ENCODE measurements at regions not wholly inside any gene's neighbourhood (a gene's known extent, or its start where the extent isn't known, plus 50 kb on each side); places are given as distances from the start of the nearest gene placed in this dataset.

DNA sequence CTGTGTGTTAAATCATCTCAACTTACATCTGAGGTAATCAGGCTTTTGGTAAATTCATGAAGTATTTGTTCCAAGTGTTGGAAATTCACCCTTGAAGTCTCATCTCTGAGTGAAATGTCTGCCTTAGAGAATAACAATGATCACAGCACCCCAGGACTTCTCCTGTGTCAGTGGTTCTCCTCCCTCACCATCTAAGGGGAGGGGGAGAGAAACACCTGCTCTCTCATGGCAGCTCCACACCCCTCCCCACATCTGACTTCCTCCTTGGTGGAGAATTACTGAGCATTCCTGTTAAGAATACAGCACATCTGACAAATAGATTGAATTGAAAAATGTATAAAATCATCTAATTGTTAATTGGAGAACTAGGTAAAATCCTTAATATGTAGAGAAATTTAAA, 532.1 kb downstream of the RNF144A start:
- Histone ChIP-seq H4K91ac (ENCODE audit: insufficient read length, low read depth, low read length) (no peak overlapping the region), H4K8ac (replicated peaks; ENCODE audit: insufficient read length, low read depth, low read length) (no peak overlapping the region)
- H3K4me3 Mint-ChIP-seq, result no peak overlapping the region

More for the DNA sequence above, 532.1 kb downstream of the RNF144A start:
- DNase-seq, result no peak
- Mint-ChIP-seq H3K27me3 (ENCODE audit: low read depth) (no peaks in the 10 kb centered on the region), H3K9me3 (0 out of 5 replicates have a peak, but pooled peaks cover 0 to 5% of the 10 kb centered on the region in 2 experiments), H3K36me3 (ENCODE audit: insufficient read depth in 1 of 3, low read depth in 3 of 3) (peaks cover 0 to 6% (median 0%) of the 10 kb centered on the region in 3 experiments; a peak in 2 of 7 replicates), H3K27ac (no peak overlapping the region; a peak in 1 of 7 replicates), H3K4me1 (peaks cover 21 to 31% of the 10 kb centered on the region in 2 experiments)
- H3K27me3 ChIP-seq (ENCODE audit: insufficient read depth, low read length), result no peaks in the 10 kb centered on the region
- no peaks in the 10 kb centered on the region for H3K23me2 ChIP-seq (ENCODE audit: insufficient read length, low read depth, low read length, poor library complexity, severe bottlenecking)
- no peak overlapping the region for H3K23ac ChIP-seq (ENCODE audit: insufficient read length, low read depth, low read length)
- no peak overlapping the region for H3K4ac ChIP-seq (ENCODE audit: low read depth, low read length)
- no peak overlapping the region for H3T11ph ChIP-seq (ENCODE audit: low read length)
- no peak overlapping the region for H3K27ac ChIP-seq (ENCODE audit: insufficient read length, low read depth, low read length)
- H4K20me1 ChIP-seq (ENCODE audit: control insufficient read depth, insufficient read depth, insufficient read length), result no peaks in the 10 kb centered on the region
- TF ChIP-seq, protein P1, sequence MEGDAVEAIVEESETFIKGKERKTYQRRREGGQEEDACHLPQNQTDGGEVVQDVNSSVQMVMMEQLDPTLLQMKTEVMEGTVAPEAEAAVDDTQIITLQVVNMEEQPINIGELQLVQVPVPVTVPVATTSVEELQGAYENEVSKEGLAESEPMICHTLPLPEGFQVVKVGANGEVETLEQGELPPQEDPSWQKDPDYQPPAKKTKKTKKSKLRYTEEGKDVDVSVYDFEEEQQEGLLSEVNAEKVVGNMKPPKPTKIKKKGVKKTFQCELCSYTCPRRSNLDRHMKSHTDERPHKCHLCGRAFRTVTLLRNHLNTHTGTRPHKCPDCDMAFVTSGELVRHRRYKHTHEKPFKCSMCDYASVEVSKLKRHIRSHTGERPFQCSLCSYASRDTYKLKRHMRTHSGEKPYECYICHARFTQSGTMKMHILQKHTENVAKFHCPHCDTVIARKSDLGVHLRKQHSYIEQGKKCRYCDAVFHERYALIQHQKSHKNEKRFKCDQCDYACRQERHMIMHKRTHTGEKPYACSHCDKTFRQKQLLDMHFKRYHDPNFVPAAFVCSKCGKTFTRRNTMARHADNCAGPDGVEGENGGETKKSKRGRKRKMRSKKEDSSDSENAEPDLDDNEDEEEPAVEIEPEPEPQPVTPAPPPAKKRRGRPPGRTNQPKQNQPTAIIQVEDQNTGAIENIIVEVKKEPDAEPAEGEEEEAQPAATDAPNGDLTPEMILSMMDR (conservative IDR thresholded peaks at IDR 0.05), result no peak
- peaks cover 6% of the 10 kb centered on the region; the same call in 1 of the 2 replicates for H3K4me1 ChIP-seq (ENCODE audit: insufficient read depth, low read length)
- H3K79me2 ChIP-seq (ENCODE audit: insufficient read depth, low read length), result no peaks in the 10 kb centered on the region
- no peak overlapping the region for H3K56ac ChIP-seq (ENCODE audit: insufficient read length, low read depth, low read length)
- H3K79me1 ChIP-seq (ENCODE audit: insufficient read depth, low read depth, low read length, poor library complexity, severe bottlenecking), result no peaks in the 10 kb centered on the region
- H2BK5ac ChIP-seq (ENCODE audit: insufficient read length, low read length), result no peak overlapping the region
- no peak overlapping the region for H3K14ac ChIP-seq (ENCODE audit: insufficient read depth, low read length)
- H2BK120ac ChIP-seq (ENCODE audit: low read depth, low read length, poor library complexity, severe bottlenecking), result no peak overlapping the region
- H3K18ac ChIP-seq (ENCODE audit: insufficient read length, low read depth, low read length), result no peak overlapping the region
- no peak overlapping the region for H3K4me2 ChIP-seq (ENCODE audit: insufficient read depth, insufficient read length, low read length)
- H2BK12ac ChIP-seq (ENCODE audit: insufficient read length, low read depth, low read length), result no peak overlapping the region
- no peak overlapping the region for H2BK15ac ChIP-seq (ENCODE audit: low read depth, low read length)
- H3K9ac ChIP-seq (ENCODE audit: extremely low read depth, insufficient read length, low read length), result no peak overlapping the region
- no peaks in the 10 kb centered on the region for H3K9me3 ChIP-seq (ENCODE audit: control insufficient read depth, low read depth, low read length)
- no peak overlapping the region for H2BK20ac ChIP-seq (ENCODE audit: low read depth, low read length, poor library complexity, severe bottlenecking)
- H2AK5ac ChIP-seq (ENCODE audit: insufficient read length, low read length), result no peak overlapping the region
- no peak overlapping the region for H2AFZ ChIP-seq (ENCODE audit: low read length)
- H4K5ac ChIP-seq (ENCODE audit: insufficient read length, low read depth, low read length), result no peak overlapping the region

Data from H9 (cell line).